CD8-positive, alpha-beta memory T cell (primary cell): ENCODE measurements at regions not wholly inside any gene's neighbourhood (a gene's known extent, or its start where the extent isn't known, plus 50 kb on each side); places are given as distances from the start of the nearest gene placed in this dataset.

Source experiments
- CTCF ChIA-PET: fragments of 350-600 bp; sonication (Branson Sonifier 250); formaldehyde crosslinking; loops from one replicate; lab custom pipeline; 2021; ENCODE audit warnings: antibody characterized with exemption; lab: Charles Lee
- POLR2A ChIA-PET: fragments of 350-600 bp; sonication (Branson Sonifier 250); formaldehyde crosslinking; loops from one replicate; lab custom pipeline; 2021; ENCODE audit warnings: antibody characterized with exemption; lab: Charles Lee
- DNase-seq, 5 donors: peaks; one replicate each; pipeline versions ENCODE4 v3.0.0 to v3.0.0-alpha.2; 2020 to 2022; ENCODE audit warnings: mixed read lengths in 1 of 5
- H3K27ac ChIP-seq: one replicate; pipeline ENCODE4 v1.7.0; 2013; ENCODE audit warnings: low read depth, mild to moderate bottlenecking, low read length, moderate library complexity
- H3K27me3 ChIP-seq: 2 replicates; pipeline ENCODE4 v1.7.0; 2013; ENCODE audit warnings: low read length, mild to moderate bottlenecking; ENCODE audit not compliant: insufficient read depth, poor library complexity, severe bottlenecking
- H3K36me3 ChIP-seq: 2 replicates; pipeline ENCODE4 v1.7.0; 2013; ENCODE audit warnings: mild to moderate bottlenecking, low read length, moderate library complexity; ENCODE audit not compliant: insufficient read depth
- H3K4me1 ChIP-seq: 2 replicates; pipeline ENCODE4 v1.7.0; 2013; ENCODE audit warnings: mild to moderate bottlenecking, low read length, moderate library complexity; ENCODE audit not compliant: insufficient read depth
- H3K4me3 ChIP-seq: 2 replicates; pipeline ENCODE4 v1.7.0; 2013; ENCODE audit warnings: mild to moderate bottlenecking, low read length
- H3K9me3 ChIP-seq: 2 replicates; pipeline ENCODE4 v1.7.0; 2013; ENCODE audit warnings: mild to moderate bottlenecking, low read length
- H3K27ac Mint-ChIP-seq, 8 donors: one replicate each; pipeline ENCODE4 v1.8.0; 2020 to 2021; ENCODE audit warnings: mixed read lengths in 8 of 8, mild to moderate bottlenecking in 6 of 8, inconsistent platforms in 3 of 8, moderate library complexity in 3 of 8
- H3K27me3 Mint-ChIP-seq, 2 donors: one replicate each; pipeline ENCODE4 v1.8.0; 2020 to 2021; ENCODE audit warnings: mixed read lengths in 2 of 2, mild to moderate bottlenecking in 1 of 2, moderate library complexity in 1 of 2
- H3K36me3 Mint-ChIP-seq, 3 donors: one replicate each; pipeline ENCODE4 v1.8.0; 2020 to 2021; ENCODE audit warnings: mixed read lengths in 3 of 3, inconsistent platforms in 1 of 3, mild to moderate bottlenecking in 1 of 3
- H3K4me1 Mint-ChIP-seq, 3 donors: one replicate each; pipeline ENCODE4 v1.8.0; 2020 to 2021; ENCODE audit warnings: mixed read lengths in 3 of 3, inconsistent platforms in 1 of 3, mild to moderate bottlenecking in 1 of 3
- H3K4me3 Mint-ChIP-seq, 7 donors: one replicate each; pipeline ENCODE4 v1.8.0; 2020 to 2021; ENCODE audit warnings: mixed read lengths in 7 of 7, mild to moderate bottlenecking in 6 of 7, moderate library complexity in 4 of 7, inconsistent platforms in 2 of 7
- H3K9me3 Mint-ChIP-seq, 5 donors: one replicate each; pipeline ENCODE4 v1.8.0; 2020 to 2022; ENCODE audit warnings: mixed read lengths in 5 of 5, mild to moderate bottlenecking in 3 of 5, moderate library complexity in 2 of 5, inconsistent platforms in 1 of 5

DNA sequence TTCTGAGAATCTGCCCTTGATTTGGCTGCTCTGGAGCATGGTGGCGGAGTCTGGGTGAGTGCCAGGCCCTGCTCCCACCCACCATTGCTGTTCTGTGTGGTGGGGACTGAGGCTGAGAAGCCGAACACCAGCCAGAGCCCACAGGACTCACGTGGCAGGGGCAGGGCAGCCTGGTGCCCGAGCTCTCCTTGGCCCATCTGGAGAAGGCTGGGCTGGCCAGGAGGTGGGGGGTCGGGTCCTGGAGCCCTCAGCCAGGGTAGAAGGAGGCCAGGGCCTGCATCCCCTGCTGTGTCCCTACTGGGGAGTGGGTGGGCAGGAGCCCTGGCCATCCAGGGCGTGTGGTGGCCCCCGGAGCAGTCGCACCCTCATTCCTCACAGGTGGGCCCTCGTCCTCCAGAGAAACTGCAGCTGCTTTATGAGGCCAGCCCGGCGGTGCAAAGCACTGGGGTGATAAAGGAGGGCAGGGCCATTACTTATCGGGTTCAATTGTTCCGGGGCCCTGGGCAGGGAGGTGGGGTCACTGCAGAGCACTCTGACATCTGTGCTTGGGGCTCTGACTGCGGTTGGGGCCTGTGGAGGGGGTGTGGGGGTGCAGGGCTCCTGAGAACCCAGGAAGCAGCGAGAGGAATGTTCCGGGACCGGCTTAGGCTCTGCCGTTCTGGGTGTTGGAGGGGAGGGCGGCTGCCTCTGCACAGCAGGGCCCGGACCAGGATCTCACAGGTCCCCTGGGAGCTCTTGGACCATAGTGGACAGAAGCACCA lies 217.5 kb upstream of the C14orf180 start:
- H3K27me3 Mint-ChIP-seq: peaks cover 0 to 4% of the 10 kb centered on the region in 2 donors
- no peaks in the 10 kb centered on the region for H3K27me3 ChIP-seq
- H3K27ac Mint-ChIP-seq: peak overlapping the region in 1 of 8 donors; percentile 24
- no peaks in the 10 kb centered on the region for H3K36me3 ChIP-seq
- no peak overlapping the region for H3K4me3 ChIP-seq
- no peaks in the 10 kb centered on the region for H3K4me1 ChIP-seq
- no peaks in the 10 kb centered on the region for H3K4me1 Mint-ChIP-seq
- no peaks in the 10 kb centered on the region for H3K9me3 ChIP-seq
- H3K4me3 Mint-ChIP-seq: no peak overlapping the region
- CTCF ChIA-PET: no interaction called here
- H3K27ac ChIP-seq: no peak overlapping the region
- H3K9me3 Mint-ChIP-seq: no peaks in the 10 kb centered on the region
- H3K36me3 Mint-ChIP-seq: no peaks in the 10 kb centered on the region
- peak in 1 of 5 donors; percentile 37 for DNase-seq
- POLR2A ChIA-PET: no interaction called here

- H3K4me3 ChIP-seq: no peak overlapping the region
Measured at GRCh38 chr14:104362761-104363605, 216.6 kb upstream of the C14orf180 start.

DNA sequence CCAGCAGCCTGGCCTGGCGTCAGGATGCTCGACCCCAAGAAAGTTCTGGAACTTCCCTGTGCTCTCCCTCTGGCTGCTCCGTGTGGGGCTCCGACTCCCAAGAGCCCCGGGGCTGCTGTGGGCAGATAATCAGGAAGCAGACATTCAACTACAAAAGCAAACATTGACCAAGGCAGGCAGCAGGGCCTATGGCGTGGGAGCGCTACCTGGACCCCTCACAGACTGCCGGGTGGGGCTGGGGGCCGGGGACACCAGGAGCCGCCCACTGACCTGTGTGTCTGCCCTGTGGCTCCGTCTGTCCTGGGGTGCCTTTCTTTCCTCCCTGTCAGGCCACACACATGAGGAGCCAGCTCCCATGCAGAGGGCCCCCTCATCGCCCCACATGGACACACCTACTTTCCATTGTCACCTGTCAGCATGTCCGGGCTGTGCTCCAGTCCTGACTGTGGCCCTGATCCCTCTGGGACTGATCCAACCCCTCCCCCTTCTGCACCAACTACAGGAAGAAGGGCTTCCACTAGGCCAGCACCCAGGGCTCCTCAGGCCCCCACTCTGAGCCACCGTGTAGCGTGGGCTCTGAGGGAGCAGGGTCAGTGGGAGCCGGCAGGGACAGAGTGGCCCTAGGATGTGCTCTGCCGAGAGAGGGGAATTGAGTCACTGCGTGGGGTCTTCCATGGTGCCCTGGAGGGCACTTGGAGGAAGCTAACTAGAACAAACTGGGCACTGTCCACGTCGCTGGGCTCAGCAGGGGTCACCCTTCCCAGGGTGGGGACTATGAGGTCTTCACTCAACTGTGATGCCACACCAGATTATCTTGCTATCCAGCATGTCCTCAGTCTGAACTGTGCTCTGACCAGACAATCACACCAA lies 215.4 kb upstream of the C14orf180 start:
- H3K27ac Mint-ChIP-seq: peak overlapping the region in 1 of 8 donors; percentile 42
- peaks cover 0 to 4% of the 10 kb centered on the region in 2 donors for H3K27me3 Mint-ChIP-seq
- no peaks in the 10 kb centered on the region for H3K36me3 Mint-ChIP-seq
- POLR2A ChIA-PET: no interaction called here
- no peaks in the 10 kb centered on the region for H3K4me1 Mint-ChIP-seq
- Histone ChIP-seq H3K27me3 (no peaks in the 10 kb centered on the region), H3K9me3 (no peaks in the 10 kb centered on the region), H3K27ac (no peak overlapping the region), H3K4me3 (no peak overlapping the region), H3K4me1 (no peaks in the 10 kb centered on the region), H3K36me3 (no peaks in the 10 kb centered on the region)
- peak in 1 of 5 donors; percentile 39 for DNase-seq
- CTCF ChIA-PET: no interaction called here
- no peaks in the 10 kb centered on the region for H3K9me3 Mint-ChIP-seq
- no peak overlapping the region for H3K4me3 Mint-ChIP-seq

More at GRCh38 chr14:104362761-104363605, 216.6 kb upstream of the C14orf180 start:
- DNase-seq: peak in 1 of 5 donors; percentile 25
- Histone ChIP-seq H3K27ac (no peak overlapping the region), H3K4me1 (no peaks in the 10 kb centered on the region), H3K9me3 (no peaks in the 10 kb centered on the region), H3K36me3 (no peaks in the 10 kb centered on the region), H3K27me3 (no peaks in the 10 kb centered on the region)
- POLR2A ChIA-PET: no interaction called here
- H3K9me3 Mint-ChIP-seq: no peaks in the 10 kb centered on the region
- H3K4me3 Mint-ChIP-seq: no peak overlapping the region
- H3K36me3 Mint-ChIP-seq: no peaks in the 10 kb centered on the region
- H3K27ac Mint-ChIP-seq: no peak overlapping the region
- CTCF ChIA-PET: no interaction called here
- H3K27me3 Mint-ChIP-seq: peaks cover 0 to 4% of the 10 kb centered on the region in 2 donors
- no peaks in the 10 kb centered on the region for H3K4me1 Mint-ChIP-seq

DNA sequence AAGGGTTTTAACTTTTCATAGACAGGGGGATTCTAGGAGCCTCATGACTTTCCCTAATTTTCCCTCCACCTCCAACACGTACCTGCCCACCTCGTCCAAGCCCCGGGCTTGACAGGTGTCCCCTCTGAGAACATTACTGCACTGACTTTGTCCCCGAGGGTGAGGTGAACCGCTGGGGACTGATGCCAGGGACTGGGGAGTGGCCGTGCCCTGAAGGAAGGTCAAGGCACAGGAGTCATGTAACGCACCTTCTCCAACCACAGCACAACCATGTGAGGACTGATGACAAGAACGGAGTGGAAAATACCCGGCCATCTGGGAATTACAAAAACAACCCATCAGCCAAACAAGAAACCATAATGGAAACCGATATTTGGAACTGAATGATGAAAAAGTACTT lies 214.7 kb upstream of the C14orf180 start:
- Histone ChIP-seq H3K27me3 (no peaks in the 10 kb centered on the region), H3K27ac (no peak overlapping the region), H3K36me3 (no peaks in the 10 kb centered on the region), H3K9me3 (no peaks in the 10 kb centered on the region), H3K4me1 (no peaks in the 10 kb centered on the region), H3K4me3 (no peak overlapping the region)
- H3K27ac Mint-ChIP-seq: peak overlapping the region in 1 of 8 donors; percentile 54
- peak in 1 of 5 donors; percentile 25 for DNase-seq
- CTCF ChIA-PET: no interaction called here
- no peaks in the 10 kb centered on the region for H3K4me1 Mint-ChIP-seq
- POLR2A ChIA-PET: no interaction called here
- peaks cover 0 to 4% of the 10 kb centered on the region in 2 donors for H3K27me3 Mint-ChIP-seq
- no peaks in the 10 kb centered on the region for H3K9me3 Mint-ChIP-seq
- no peak overlapping the region for H3K4me3 Mint-ChIP-seq
- no peaks in the 10 kb centered on the region for H3K36me3 Mint-ChIP-seq

DNA sequence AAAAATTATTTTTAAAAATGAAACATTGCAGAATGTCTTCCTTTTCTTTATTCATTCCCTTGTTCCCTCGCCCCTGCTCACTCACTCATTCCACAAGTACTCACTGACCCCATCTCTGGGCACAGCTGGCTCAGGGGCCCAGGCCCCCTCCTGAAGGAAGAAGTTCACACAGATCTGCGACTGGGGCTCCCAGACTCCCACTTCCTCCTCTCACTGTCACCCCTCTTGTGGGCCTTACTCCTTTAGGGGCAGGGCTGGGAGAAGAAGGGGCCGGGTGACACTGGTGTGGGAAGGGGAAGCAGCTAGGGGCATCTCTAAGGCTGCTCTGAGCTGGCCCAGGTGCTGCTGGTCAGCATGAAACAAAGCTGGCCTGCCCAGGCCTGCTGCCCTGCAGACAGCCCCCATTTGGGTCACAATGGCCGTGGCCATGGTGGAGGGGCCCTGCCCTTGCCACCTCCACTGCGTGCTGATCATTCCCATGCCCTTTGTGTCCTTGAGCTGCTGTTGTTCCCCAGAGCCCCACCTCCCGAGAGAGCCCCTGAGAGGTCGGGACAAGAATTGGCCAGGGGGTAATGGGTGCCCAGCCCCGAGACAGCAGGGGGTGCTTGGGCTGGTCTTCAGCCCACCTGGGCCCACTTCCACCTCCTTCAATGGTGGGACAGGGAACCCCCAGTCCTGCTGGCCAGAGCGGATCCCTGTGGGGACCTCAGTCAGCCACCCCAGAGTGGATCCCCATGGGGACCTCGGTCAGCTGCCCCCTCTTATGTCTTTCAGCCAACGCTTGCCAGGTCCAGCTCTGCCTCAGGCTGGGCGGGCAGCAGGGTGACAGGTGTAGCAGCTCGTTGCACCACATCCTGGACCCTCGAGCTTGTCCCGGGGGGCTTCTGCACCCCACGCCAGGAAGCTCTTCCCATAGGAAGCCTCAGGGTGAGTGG lies 212.4 kb upstream of the C14orf180 start:
- no peaks in the 10 kb centered on the region for H3K36me3 Mint-ChIP-seq
- H3K4me3 Mint-ChIP-seq: no peak overlapping the region
- no peaks in the 10 kb centered on the region for H3K4me1 Mint-ChIP-seq
- H3K27ac Mint-ChIP-seq: no peak overlapping the region
- peaks cover 0 to 2% of the 10 kb centered on the region in 2 donors for H3K27me3 Mint-ChIP-seq
- H3K27me3 ChIP-seq: no peaks in the 10 kb centered on the region
- no peak overlapping the region for H3K27ac ChIP-seq
- H3K9me3 Mint-ChIP-seq: no peaks in the 10 kb centered on the region
- H3K4me1 ChIP-seq: peaks cover 2% of the 10 kb centered on the region
- ChIA-PET CTCF (no interaction called here), POLR2A (no interaction called here)
- H3K36me3 ChIP-seq: no peaks in the 10 kb centered on the region
- no peaks in the 10 kb centered on the region for H3K9me3 ChIP-seq
- DNase-seq: no peak
- no peak overlapping the region for H3K4me3 ChIP-seq

- POLR2A ChIA-PET: no interaction called here
- Histone ChIP-seq H3K4me1 (peaks cover 5% of the 10 kb centered on the region), H3K27ac (no peak overlapping the region), H3K4me3 (no peak overlapping the region), H3K27me3 (no peaks in the 10 kb centered on the region), H3K9me3 (no peaks in the 10 kb centered on the region), H3K36me3 (no peaks in the 10 kb centered on the region)
- H3K9me3 Mint-ChIP-seq: no peaks in the 10 kb centered on the region
- no peaks in the 10 kb centered on the region for H3K36me3 Mint-ChIP-seq
- H3K27ac Mint-ChIP-seq: no peak overlapping the region
- no peak for DNase-seq
- H3K4me3 Mint-ChIP-seq: peak overlapping the region in 1 of 7 donors; percentile 74
- CTCF ChIA-PET: no interaction called here
- H3K27me3 Mint-ChIP-seq: peaks cover 0 to 2% of the 10 kb centered on the region in 2 donors
- peaks cover 0 to 6% (median 0%) of the 10 kb centered on the region in 3 donors for H3K4me1 Mint-ChIP-seq
Measured at GRCh38 chr14:104367866-104368750, 211.5 kb upstream of the C14orf180 start.
